Neuron (in vitro differentiated cells): ENCODE measurements at regions not wholly inside any gene's neighbourhood (a gene's known extent, or its start where the extent isn't known, plus 50 kb on each side); places are given as distances from the start of the nearest gene placed in this dataset.

Experiments used
- H2AFZ ChIP-seq: one replicate; pipeline ENCODE4 v1.6.1; 2013; ENCODE audit warnings: low read depth, mild to moderate bottlenecking, inconsistent platforms, low read length, moderate library complexity
- H3K27me3 ChIP-seq: one replicate; pipeline ENCODE4 v1.6.1; 2013; ENCODE audit warnings: low read length; ENCODE audit not compliant: insufficient read depth
- H3K36me3 ChIP-seq: one replicate; pipeline ENCODE4 v1.6.1; 2013; ENCODE audit warnings: low read length; ENCODE audit not compliant: insufficient read depth
- H3K4me1 ChIP-seq: one replicate; pipeline ENCODE4 v1.6.1; 2013; ENCODE audit warnings: low read length; ENCODE audit not compliant: insufficient read depth
- H3K4me3 ChIP-seq: 2 replicates; pipeline ENCODE4 v1.5.1; 2013; ENCODE audit warnings: mild to moderate bottlenecking, low read length, moderate library complexity
- H3K9me3 ChIP-seq: one replicate; pipeline ENCODE4 v1.6.1; 2013; ENCODE audit warnings: low read length

DNA sequence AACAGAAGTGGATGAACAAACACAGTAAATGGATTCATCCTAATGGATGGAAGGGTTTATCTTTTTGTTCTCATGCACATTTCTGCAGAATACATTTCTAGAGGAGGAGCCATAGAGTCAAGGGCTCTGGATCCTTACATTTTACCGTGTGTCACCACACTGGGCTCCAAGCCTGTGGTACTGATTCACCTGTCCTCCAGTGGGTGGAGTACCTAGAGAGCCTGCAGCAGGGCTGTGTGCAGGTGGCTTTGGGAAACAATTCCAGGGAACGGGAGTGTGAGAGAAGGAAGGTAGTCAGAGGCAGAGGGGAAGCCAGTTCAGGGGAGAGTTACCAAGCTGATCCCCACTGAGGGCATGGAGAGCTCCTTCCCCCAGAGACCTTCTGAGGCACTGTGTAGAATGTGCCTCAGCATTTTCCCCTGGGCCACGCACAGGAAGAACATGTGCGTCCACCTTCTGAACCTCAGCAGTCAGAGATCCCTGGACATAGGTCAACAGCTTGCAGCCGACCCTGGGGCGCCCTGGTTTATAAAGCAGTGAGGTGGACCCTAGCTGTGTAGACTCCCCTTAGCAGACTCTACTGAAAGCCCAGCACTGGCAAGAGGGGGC is 85.3 kb upstream of the SLC22A23 start:
- no peaks in the 10 kb centered on the region for H3K4me1 ChIP-seq
- H3K4me3 ChIP-seq, result no peak overlapping the region
- no peak overlapping the region for H2AFZ ChIP-seq
- no peaks in the 10 kb centered on the region for H3K36me3 ChIP-seq
- H3K9me3 ChIP-seq, result no peaks in the 10 kb centered on the region
- H3K27me3 ChIP-seq, result peaks cover 8% of the 10 kb centered on the region

GRCh38 chr6:3541006-3541585 is 84.2 kb upstream of the SLC22A23 start:
- H3K4me1 ChIP-seq, result no peaks in the 10 kb centered on the region
- H3K27me3 ChIP-seq, result peaks cover 8% of the 10 kb centered on the region
- H3K9me3 ChIP-seq, result no peaks in the 10 kb centered on the region
- no peak overlapping the region for H2AFZ ChIP-seq
- no peak overlapping the region for H3K4me3 ChIP-seq
- no peaks in the 10 kb centered on the region for H3K36me3 ChIP-seq

DNA sequence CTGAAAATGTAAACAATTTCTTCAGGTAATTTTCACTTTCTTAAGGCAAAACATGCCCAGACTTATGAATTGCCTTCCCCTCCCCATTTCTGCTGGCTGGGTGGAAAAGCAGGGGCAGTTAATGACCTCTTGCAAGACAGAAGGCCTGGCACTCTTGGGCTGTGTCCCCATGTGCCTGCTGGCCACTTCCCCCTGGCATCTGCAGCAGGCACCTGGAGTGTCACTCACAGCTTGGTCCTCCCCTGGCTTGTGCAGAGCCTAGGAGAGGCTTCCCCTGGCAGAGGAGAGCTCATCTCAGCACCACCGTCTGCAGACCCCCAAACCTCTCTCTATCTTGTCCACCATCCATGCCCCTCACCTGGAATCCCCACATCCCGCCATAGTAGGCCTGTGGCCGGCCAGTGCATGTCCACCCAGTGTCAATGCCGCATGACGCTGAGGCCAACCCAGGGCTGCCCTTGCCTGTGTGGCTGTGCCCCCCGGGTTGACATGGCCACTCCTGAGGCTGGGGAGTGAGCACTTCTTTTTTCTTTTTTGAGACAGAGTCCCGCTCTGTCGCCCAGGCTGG is 83.5 kb upstream of the SLC22A23 start:
- H3K27me3 ChIP-seq, result peaks cover 8% of the 10 kb centered on the region
- no peaks in the 10 kb centered on the region for H3K4me1 ChIP-seq
- H2AFZ ChIP-seq, result no peak overlapping the region
- no peaks in the 10 kb centered on the region for H3K9me3 ChIP-seq
- H3K36me3 ChIP-seq, result no peaks in the 10 kb centered on the region
- no peak overlapping the region for H3K4me3 ChIP-seq

- Histone ChIP-seq H2AFZ (no peak overlapping the region), H3K36me3 (no peaks in the 10 kb centered on the region), H3K4me3 (no peak overlapping the region), H3K27me3 (peaks cover 8% of the 10 kb centered on the region), H3K9me3 (no peaks in the 10 kb centered on the region), H3K4me1 (no peaks in the 10 kb centered on the region)
Observed at GRCh38 chr6:3538536-3538935, 81.7 kb upstream of the SLC22A23 start.

DNA sequence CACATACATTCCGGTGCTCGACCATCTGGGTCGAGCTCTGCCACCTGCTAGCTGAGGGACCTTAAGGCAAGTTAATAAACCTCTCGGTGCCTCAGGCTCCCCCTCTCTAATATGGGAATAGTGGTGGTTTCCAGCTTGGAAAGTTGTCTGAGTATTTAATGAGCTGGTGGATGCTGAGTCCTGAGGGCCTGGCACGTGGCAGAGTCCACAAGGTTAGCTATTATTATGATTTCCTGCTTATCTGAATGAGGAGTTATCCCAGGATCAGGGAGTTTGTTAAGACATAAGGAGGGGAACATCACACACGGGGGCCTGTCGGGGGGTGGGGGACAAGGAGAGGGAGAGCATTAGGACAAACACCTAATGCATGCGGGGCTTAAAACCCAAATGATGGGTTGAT is 80.1 kb upstream of the SLC22A23 start:
- Histone ChIP-seq H3K4me1 (no peaks in the 10 kb centered on the region), H2AFZ (no peak overlapping the region), H3K27me3 (peaks cover 17% of the 10 kb centered on the region), H3K36me3 (no peaks in the 10 kb centered on the region), H3K4me3 (no peak overlapping the region), H3K9me3 (no peaks in the 10 kb centered on the region)

GRCh38 chr6:3535776-3536435 is 79.1 kb upstream of the SLC22A23 start:
- Histone ChIP-seq H3K9me3 (no peaks in the 10 kb centered on the region), H2AFZ (no peak overlapping the region), H3K36me3 (no peaks in the 10 kb centered on the region), H3K4me1 (no peaks in the 10 kb centered on the region), H3K4me3 (no peak overlapping the region), H3K27me3 (peaks cover 17% of the 10 kb centered on the region)

- Histone ChIP-seq H3K4me3 (no peak overlapping the region), H2AFZ (no peak overlapping the region), H3K4me1 (no peaks in the 10 kb centered on the region), H3K27me3 (peaks cover 13% of the 10 kb centered on the region), H3K36me3 (no peaks in the 10 kb centered on the region), H3K9me3 (no peaks in the 10 kb centered on the region)
Observed at GRCh38 chr6:3535033-3535775, 78.4 kb upstream of the SLC22A23 start.

DNA sequence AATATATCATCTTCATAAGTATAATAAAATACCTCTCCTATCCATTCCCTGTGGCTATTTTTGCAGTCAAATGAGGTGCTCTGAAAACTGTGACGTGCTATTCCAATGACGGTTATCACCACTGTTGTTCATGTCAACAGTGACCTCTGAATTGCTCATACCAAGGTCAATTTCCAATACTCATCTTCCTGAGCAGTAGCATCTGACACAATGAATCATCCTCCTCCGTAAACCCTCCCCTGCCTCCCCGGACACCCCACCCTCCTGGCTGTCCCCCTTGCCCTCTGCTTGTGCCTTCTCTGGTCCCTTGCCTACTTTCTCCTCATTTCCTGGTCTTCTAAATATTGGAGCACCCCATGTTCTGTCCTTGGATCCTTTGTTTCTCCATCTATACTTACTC is 77.7 kb upstream of the SLC22A23 start:
- no peak overlapping the region for H2AFZ ChIP-seq
- no peaks in the 10 kb centered on the region for H3K4me1 ChIP-seq
- no peaks in the 10 kb centered on the region for H3K9me3 ChIP-seq
- no peak overlapping the region for H3K4me3 ChIP-seq
- H3K36me3 ChIP-seq, result no peaks in the 10 kb centered on the region
- H3K27me3 ChIP-seq, result peaks cover 12% of the 10 kb centered on the region

DNA sequence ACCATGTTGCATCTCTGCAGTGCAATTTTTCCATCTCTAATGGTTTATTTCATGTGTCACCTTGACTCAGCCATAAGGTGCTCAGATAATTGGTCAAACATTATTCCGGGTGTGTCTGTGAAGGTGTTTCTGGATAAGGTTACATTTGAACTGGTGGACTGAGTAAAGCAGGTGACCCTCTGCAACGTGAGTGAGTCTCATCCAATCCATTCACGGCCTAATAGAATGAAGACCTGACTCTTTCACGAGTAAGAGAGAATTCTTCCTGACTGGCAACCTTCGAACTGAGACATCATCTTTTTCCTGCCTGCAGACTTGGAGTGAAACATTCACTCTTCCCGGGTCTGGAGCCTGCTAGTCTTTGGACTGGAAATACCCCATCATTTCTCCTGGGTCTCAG is 77.1 kb upstream of the SLC22A23 start:
- no peaks in the 10 kb centered on the region for H3K4me1 ChIP-seq
- peaks cover 12% of the 10 kb centered on the region for H3K27me3 ChIP-seq
- no peak overlapping the region for H3K4me3 ChIP-seq
- no peaks in the 10 kb centered on the region for H3K9me3 ChIP-seq
- no peak overlapping the region for H2AFZ ChIP-seq
- H3K36me3 ChIP-seq, result no peaks in the 10 kb centered on the region

GRCh38 chr6:3532296-3532916 is 75.6 kb upstream of the SLC22A23 start:
- H3K4me1 ChIP-seq, result no peaks in the 10 kb centered on the region
- H3K9me3 ChIP-seq, result no peaks in the 10 kb centered on the region
- H2AFZ ChIP-seq, result no peak overlapping the region
- no peak overlapping the region for H3K4me3 ChIP-seq
- no peaks in the 10 kb centered on the region for H3K36me3 ChIP-seq
- H3K27me3 ChIP-seq, result peaks cover 8% of the 10 kb centered on the region

DNA sequence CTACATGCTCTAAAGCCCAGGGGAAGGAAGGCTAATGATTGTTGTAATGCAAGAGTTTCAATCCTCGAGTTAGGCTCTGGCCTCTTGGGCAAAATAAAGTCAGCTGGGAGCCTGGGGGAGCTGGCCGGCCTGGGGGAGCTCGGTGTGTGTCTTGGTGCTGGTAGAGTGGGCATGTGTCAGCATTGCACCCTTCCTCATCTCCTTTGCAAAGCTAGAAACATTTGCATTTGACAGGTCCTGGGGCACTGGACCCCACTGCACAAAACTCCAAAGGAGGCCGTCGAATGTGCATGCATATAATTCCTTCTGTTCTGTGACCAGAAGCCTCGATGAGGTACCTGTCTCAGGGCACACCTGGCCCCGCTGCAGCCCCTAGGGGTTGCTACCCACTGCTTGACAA is 74.6 kb upstream of the SLC22A23 start:
- Histone ChIP-seq H3K4me3 (no peak overlapping the region), H3K4me1 (no peaks in the 10 kb centered on the region), H2AFZ (no peak overlapping the region), H3K9me3 (no peaks in the 10 kb centered on the region), H3K36me3 (no peaks in the 10 kb centered on the region), H3K27me3 (peaks cover 8% of the 10 kb centered on the region)

- Histone ChIP-seq H3K4me1 (no peaks in the 10 kb centered on the region), H3K27me3 (peaks cover 8% of the 10 kb centered on the region), H3K36me3 (no peaks in the 10 kb centered on the region), H3K9me3 (no peaks in the 10 kb centered on the region), H3K4me3 (no peak overlapping the region), H2AFZ (no peak overlapping the region)
Observed at GRCh38 chr6:3530515-3530914, 73.7 kb upstream of the SLC22A23 start.

DNA sequence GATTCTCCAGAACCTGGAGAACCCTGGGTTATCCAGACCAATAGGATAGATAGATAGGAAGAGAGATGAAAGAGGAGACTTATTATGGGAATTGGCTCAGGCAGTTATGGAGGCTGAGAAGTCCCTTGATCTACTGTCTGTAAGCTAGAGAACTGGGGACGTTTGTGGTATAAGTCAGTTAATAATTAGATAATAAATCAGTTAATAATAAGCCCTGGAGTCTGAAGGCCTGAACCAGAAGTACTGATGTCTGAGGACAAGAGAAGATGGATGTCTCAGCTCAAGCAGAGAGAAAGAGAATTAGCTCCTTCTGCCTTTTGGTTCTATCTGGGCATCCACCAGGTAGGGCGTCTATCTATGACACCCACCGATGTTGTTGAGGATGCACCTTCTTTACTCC is 72.9 kb upstream of the SLC22A23 start:
- Histone ChIP-seq H2AFZ (no peak overlapping the region), H3K36me3 (no peaks in the 10 kb centered on the region), H3K27me3 (peaks cover 8% of the 10 kb centered on the region), H3K9me3 (no peaks in the 10 kb centered on the region), H3K4me1 (no peaks in the 10 kb centered on the region), H3K4me3 (no peak overlapping the region)
